Esophagus squamous epithelium (tissue), 4 donors: ENCODE measurements at regions not wholly inside any gene's neighbourhood (a gene's known extent, or its start where the extent isn't known, plus 50 kb on each side); places are given as distances from the start of the nearest gene placed in this dataset.
"Not testable (repeated sequence)": the region's sequence is repeated elsewhere in the genome, so short reads cannot be mapped to it uniquely, and the experiment has no call there.

Experiments
- POLR2A ChIP-seq, 4 donors: fragments of 450-650 bp; IDR thresholded peaks; one replicate each; pipeline ENCODE4 v1.6.1; 2017; ENCODE audit warnings: antibody characterized with exemption in 4 of 4, mild to moderate bottlenecking in 4 of 4, moderate library complexity in 3 of 4
- TF ChIP-seq, protein P1 (sequence below), 6 experiments: fragments of 450-650 bp in 4 of 6; fragments of 200-600 bp in 2 of 6; sonication (generic) in 2 of 6; IDR thresholded peaks; one replicate each; pipeline ENCODE4 v1.5.1; 2016 to 2019; ENCODE audit warnings: antibody characterized with exemption in 6 of 6, mild to moderate bottlenecking in 4 of 6, moderate library complexity in 4 of 6

DNA sequence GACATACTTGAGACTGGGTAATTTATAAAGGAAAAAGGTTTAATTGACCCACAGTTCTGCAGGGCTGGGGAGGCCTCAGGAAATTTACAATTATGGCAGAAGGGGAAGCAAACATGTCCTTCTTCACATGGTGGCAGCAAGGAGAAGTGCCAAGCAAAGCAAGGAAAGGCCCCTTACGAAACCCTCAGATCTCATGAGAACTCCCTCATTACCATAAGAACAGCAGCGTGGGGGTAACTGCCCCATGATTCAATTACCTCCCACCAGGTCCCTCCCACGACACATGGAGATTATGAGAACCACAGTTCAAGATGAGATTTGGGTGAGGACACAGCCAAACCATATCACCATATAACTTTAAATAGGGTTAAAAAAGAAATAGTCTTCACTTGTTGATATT, 502.9 kb downstream of the PID1 start:
- TF ChIP-seq, protein P1, sequence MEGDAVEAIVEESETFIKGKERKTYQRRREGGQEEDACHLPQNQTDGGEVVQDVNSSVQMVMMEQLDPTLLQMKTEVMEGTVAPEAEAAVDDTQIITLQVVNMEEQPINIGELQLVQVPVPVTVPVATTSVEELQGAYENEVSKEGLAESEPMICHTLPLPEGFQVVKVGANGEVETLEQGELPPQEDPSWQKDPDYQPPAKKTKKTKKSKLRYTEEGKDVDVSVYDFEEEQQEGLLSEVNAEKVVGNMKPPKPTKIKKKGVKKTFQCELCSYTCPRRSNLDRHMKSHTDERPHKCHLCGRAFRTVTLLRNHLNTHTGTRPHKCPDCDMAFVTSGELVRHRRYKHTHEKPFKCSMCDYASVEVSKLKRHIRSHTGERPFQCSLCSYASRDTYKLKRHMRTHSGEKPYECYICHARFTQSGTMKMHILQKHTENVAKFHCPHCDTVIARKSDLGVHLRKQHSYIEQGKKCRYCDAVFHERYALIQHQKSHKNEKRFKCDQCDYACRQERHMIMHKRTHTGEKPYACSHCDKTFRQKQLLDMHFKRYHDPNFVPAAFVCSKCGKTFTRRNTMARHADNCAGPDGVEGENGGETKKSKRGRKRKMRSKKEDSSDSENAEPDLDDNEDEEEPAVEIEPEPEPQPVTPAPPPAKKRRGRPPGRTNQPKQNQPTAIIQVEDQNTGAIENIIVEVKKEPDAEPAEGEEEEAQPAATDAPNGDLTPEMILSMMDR (IDR thresholded peaks at IDR 0.05): not testable (repeated sequence)
- TF ChIP-seq POLR2A (IDR thresholded peaks at IDR 0.05): not testable (repeated sequence)
